ENCODE measurements at regions not wholly inside any gene's neighbourhood (a gene's known extent, or its start where the extent isn't known, plus 50 kb on each side); places are given as distances from the start of the nearest gene placed in this dataset.

- POLR2A ChIA-PET = no interaction called here
- FAIRE-seq (no peak), ATAC-seq (no peak), DNase-seq (ENCODE audit: extremely low read depth in 1 of 4, low spot score in 3 of 4) (no peak)
- Histone ChIP-seq H3K9me1 (ENCODE audit: control insufficient read depth, insufficient read depth, low read length) (no peaks in the 10 kb centered on the region), H3K4me1 (replicated peaks in 1 of 2; ENCODE audit: control insufficient read depth in 2 of 2, insufficient read depth in 2 of 2, low read length in 2 of 2) (no peaks in the 10 kb centered on the region), H3K4me2 (ENCODE audit: insufficient read depth, low read length) (no peak overlapping the region), H2AFZ (ENCODE audit: low read depth, low read length) (no peak overlapping the region), H3K27ac (ENCODE audit: extremely low read depth, low read depth, low read length) (no peak overlapping the region), H3K9ac (ENCODE audit: insufficient read depth in 1 of 2, low read depth in 2 of 2, low read length in 2 of 2) (no peak overlapping the region), H3K79me2 (ENCODE audit: control insufficient read depth, insufficient read depth, low read length) (no peaks in the 10 kb centered on the region), H3K4me3 (no peak overlapping the region), H3K9me3 (replicated peaks; ENCODE audit: control insufficient read depth, insufficient read depth, low read depth, low read length) (no peaks in the 10 kb centered on the region), H4K20me1 (replicated peaks; ENCODE audit: control insufficient read depth, insufficient read depth, low read length) (no peaks in the 10 kb centered on the region), H3K27me3 (ENCODE audit: control insufficient read depth in 2 of 2, insufficient read depth in 2 of 2, low read length in 2 of 2) (peaks cover 0 to 7% of the 10 kb centered on the region in 2 experiments; a peak in 2 of 5 replicates), H3K36me3 (ENCODE audit: control insufficient read depth, insufficient read depth, low read length) (no peaks in the 10 kb centered on the region)
- in situ Hi-C loops (cut with MboI) = no loop called here
- no TSS peak for BruUV-seq (replicated peaks)
- CTCF ChIA-PET (ENCODE audit: low intra/inter-chr PET ratio) = no interaction called here
- 0% methylated on average over 5 of the region's 5 CpGs for WGBS (ENCODE audit: insufficient coverage, low coverage, missing lambda C conversion rate)
- intact Hi-C loops (cut with micrococcal nuclease) = no loop called here
- TF ChIP-seq CBX8 (IDR thresholded peaks at IDR 0.05; ENCODE audit: borderline replicate concordance, extremely low read depth, low read depth, low read length, poor library complexity, severe bottlenecking) = no peak
- TF ChIP-seq ZNF780A (CRISPR knock-in tag; IDR thresholded peaks at IDR 0.05) = no peak
- TF ChIP-seq, protein P1, sequence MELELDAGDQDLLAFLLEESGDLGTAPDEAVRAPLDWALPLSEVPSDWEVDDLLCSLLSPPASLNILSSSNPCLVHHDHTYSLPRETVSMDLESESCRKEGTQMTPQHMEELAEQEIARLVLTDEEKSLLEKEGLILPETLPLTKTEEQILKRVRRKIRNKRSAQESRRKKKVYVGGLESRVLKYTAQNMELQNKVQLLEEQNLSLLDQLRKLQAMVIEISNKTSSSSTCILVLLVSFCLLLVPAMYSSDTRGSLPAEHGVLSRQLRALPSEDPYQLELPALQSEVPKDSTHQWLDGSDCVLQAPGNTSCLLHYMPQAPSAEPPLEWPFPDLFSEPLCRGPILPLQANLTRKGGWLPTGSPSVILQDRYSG (tag; conservative IDR thresholded peaks at IDR 0.05; ENCODE audit: low read depth) = no peak
- no peak for TF ChIP-seq MCM5 (IDR thresholded peaks at IDR 0.05; ENCODE audit: low read depth)
- no peak for TF ChIP-seq TFE3 (CRISPR knock-in tag; IDR thresholded peaks at IDR 0.05)
- no peak for TF ChIP-seq ZNF324 (CRISPR knock-in tag; IDR thresholded peaks at IDR 0.05)
- no peak for TF ChIP-seq POLR2G (IDR thresholded peaks at IDR 0.05; ENCODE audit: low read depth, low read length)
- TF ChIP-seq SETDB1 (IDR thresholded peaks at IDR 0.05; ENCODE audit: low read length) = no peak
- no peak for TF ChIP-seq WHSC1 (IDR thresholded peaks at IDR 0.05; ENCODE audit: low read length)
- TF ChIP-seq SRSF7 (optimal IDR thresholded peaks at IDR 0.05; ENCODE audit: low read depth, low read length) = no peak
- TF ChIP-seq E2F8 (IDR thresholded peaks at IDR 0.05; ENCODE audit: low read depth, partially characterized antibody) = no peak
- TF ChIP-seq, protein P2, sequence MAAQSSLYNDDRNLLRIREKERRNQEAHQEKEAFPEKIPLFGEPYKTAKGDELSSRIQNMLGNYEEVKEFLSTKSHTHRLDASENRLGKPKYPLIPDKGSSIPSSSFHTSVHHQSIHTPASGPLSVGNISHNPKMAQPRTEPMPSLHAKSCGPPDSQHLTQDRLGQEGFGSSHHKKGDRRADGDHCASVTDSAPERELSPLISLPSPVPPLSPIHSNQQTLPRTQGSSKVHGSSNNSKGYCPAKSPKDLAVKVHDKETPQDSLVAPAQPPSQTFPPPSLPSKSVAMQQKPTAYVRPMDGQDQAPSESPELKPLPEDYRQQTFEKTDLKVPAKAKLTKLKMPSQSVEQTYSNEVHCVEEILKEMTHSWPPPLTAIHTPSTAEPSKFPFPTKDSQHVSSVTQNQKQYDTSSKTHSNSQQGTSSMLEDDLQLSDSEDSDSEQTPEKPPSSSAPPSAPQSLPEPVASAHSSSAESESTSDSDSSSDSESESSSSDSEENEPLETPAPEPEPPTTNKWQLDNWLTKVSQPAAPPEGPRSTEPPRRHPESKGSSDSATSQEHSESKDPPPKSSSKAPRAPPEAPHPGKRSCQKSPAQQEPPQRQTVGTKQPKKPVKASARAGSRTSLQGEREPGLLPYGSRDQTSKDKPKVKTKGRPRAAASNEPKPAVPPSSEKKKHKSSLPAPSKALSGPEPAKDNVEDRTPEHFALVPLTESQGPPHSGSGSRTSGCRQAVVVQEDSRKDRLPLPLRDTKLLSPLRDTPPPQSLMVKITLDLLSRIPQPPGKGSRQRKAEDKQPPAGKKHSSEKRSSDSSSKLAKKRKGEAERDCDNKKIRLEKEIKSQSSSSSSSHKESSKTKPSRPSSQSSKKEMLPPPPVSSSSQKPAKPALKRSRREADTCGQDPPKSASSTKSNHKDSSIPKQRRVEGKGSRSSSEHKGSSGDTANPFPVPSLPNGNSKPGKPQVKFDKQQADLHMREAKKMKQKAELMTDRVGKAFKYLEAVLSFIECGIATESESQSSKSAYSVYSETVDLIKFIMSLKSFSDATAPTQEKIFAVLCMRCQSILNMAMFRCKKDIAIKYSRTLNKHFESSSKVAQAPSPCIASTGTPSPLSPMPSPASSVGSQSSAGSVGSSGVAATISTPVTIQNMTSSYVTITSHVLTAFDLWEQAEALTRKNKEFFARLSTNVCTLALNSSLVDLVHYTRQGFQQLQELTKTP (IDR thresholded peaks at IDR 0.05; ENCODE audit: low read depth in 1 of 2, partially characterized antibody in 2 of 2) = no peak
- TF ChIP-seq TAL1 (IDR thresholded peaks at IDR 0.05) = no peak
- TF ChIP-seq DACH1 (IDR thresholded peaks at IDR 0.05; ENCODE audit: partially characterized antibody) = no peak
Measured at GRCh38 chr12:114996382-114996781, 312.4 kb upstream of the TBX3 start.

Measured in K562 (cell line).